IMR-90 (cell line): ENCODE measurements at regions not wholly inside any gene's neighbourhood (a gene's known extent, or its start where the extent isn't known, plus 50 kb on each side); places are given as distances from the start of the nearest gene placed in this dataset.

Experiments used
- ATAC-seq: fragments of 200-7000 bp; cut with Tn5 transposase; 2 replicates; pipeline ENCODE4 v1.9.1; 2020; ENCODE audit warnings: low read depth, mild to moderate bottlenecking, moderate library complexity
- BruUV-seq: library from RNA; stranded (reverse); fragments of 400-500 nt; replicated peaks from 2 replicates; lab custom pipeline; 2021; lab: Mats Ljungman, UMichigan
- CTCF ChIA-PET: fragments of 300-600 bp; formaldehyde crosslinking; extraction: SDS; loops from one replicate; lab custom pipeline; 2021; ENCODE audit warnings: antibody characterized with exemption; lab: Yijun Ruan, JAX
- POLR2A ChIA-PET: fragments of 300-600 bp; sonication (Branson Sonifier 250); formaldehyde crosslinking; loops from one replicate; lab custom pipeline; 2022; ENCODE audit warnings: antibody characterized with exemption; ENCODE audit not compliant: unreplicated experiment; lab: Charles Lee
- DNase-seq: peaks from one replicate; pipeline ENCODE4 v3.0.0; 2013
- H2AFZ ChIP-seq: replicated peaks from 2 replicates; pipeline ENCODE3; 2013; ENCODE audit warnings: low read length, mild to moderate bottlenecking; ENCODE audit not compliant: poor library complexity
- H2AK5ac ChIP-seq: 2 replicates; pipeline ENCODE4 v1.6.1; 2013; ENCODE audit warnings: low read depth, low read length, inconsistent platforms
- H2AK9ac ChIP-seq: replicated peaks from 2 replicates; pipeline ENCODE3; 2013; ENCODE audit warnings: mild to moderate bottlenecking, low read depth, low read length, moderate library complexity; ENCODE audit not compliant: poor library complexity
- H2BK120ac ChIP-seq: 2 replicates; pipeline ENCODE4 v1.6.1; 2013; ENCODE audit warnings: low read depth, low read length, inconsistent platforms
- H2BK15ac ChIP-seq: 3 replicates; pipeline ENCODE4 v1.6.1; 2013; ENCODE audit warnings: low read depth, low read length, inconsistent platforms
- H2BK20ac ChIP-seq: 2 replicates; pipeline ENCODE4 v1.6.1; 2013; ENCODE audit warnings: low read depth, mild to moderate bottlenecking, inconsistent platforms, low read length, moderate library complexity
- H2BK5ac ChIP-seq: 2 replicates; pipeline ENCODE4 v1.6.1; 2013; ENCODE audit warnings: mild to moderate bottlenecking, low read depth, low read length, inconsistent platforms; ENCODE audit not compliant: poor library complexity, severe bottlenecking
- H3K14ac ChIP-seq: replicated peaks from 2 replicates; pipeline ENCODE4 v1.6.1; 2013; ENCODE audit warnings: low read depth, low read length, inconsistent platforms
- H3K18ac ChIP-seq: 2 replicates; pipeline ENCODE4 v1.6.1; 2013; ENCODE audit warnings: low read depth, low read length, control low read depth
- H3K23ac ChIP-seq: 2 replicates; pipeline ENCODE4 v1.6.1; 2013; ENCODE audit warnings: low read depth, low read length, inconsistent platforms
- H3K27ac ChIP-seq: 2 replicates; pipeline ENCODE4 v1.5.1; 2013; ENCODE audit warnings: mild to moderate bottlenecking, control low read depth, low read length; ENCODE audit not compliant: insufficient read depth
- H3K27me3 ChIP-seq: 2 replicates; pipeline ENCODE4 v1.6.1; 2013; ENCODE audit warnings: low read length; ENCODE audit not compliant: control insufficient read depth, insufficient read depth
- H3K36me3 ChIP-seq: 2 replicates; pipeline ENCODE4 v1.6.1; 2013; ENCODE audit warnings: low read length, mixed read lengths; ENCODE audit not compliant: control insufficient read depth, insufficient read depth
- H3K4ac ChIP-seq: 2 replicates; pipeline ENCODE4 v1.6.1; 2013; ENCODE audit warnings: low read depth, low read length, inconsistent platforms
- H3K4me1 ChIP-seq: 2 replicates; pipeline ENCODE4 v1.6.1; 2013; ENCODE audit warnings: low read length, mixed read lengths; ENCODE audit not compliant: control insufficient read depth, insufficient read depth
- H3K4me2 ChIP-seq: 2 replicates; pipeline ENCODE4 v1.6.1; 2013; ENCODE audit warnings: low read depth, mild to moderate bottlenecking, control low read depth, low read length, moderate library complexity
- H3K4me3 ChIP-seq: 2 replicates; pipeline ENCODE4 v1.5.1; 2013; ENCODE audit warnings: low read depth, mild to moderate bottlenecking, control low read depth, low read length, moderate library complexity; ENCODE audit not compliant: insufficient read depth
- H3K56ac ChIP-seq: 2 replicates; pipeline ENCODE4 v1.6.1; 2013; ENCODE audit warnings: low read length, inconsistent platforms; ENCODE audit not compliant: insufficient read depth; ENCODE audit errors: extremely low read depth
- H3K79me1 ChIP-seq, 2 experiments: 2 replicates each; pipeline ENCODE4 v1.6.1; 2013; ENCODE audit warnings: low read length in 2 of 2, inconsistent platforms in 1 of 2, low read depth in 1 of 2
- H3K9ac ChIP-seq: 2 replicates; pipeline ENCODE4 v1.6.1; 2013; ENCODE audit warnings: low read depth, low read length, control low read depth
- H3K9me1 ChIP-seq: 2 replicates; pipeline ENCODE4 v1.6.1; 2013; ENCODE audit warnings: low read length, inconsistent platforms; ENCODE audit not compliant: insufficient read depth
- H3K9me3 ChIP-seq: 2 replicates; pipeline ENCODE4 v1.6.1; 2013; ENCODE audit warnings: low read length; ENCODE audit not compliant: control insufficient read depth, insufficient read depth
- H4K20me1 ChIP-seq: 2 replicates; pipeline ENCODE4 v1.6.1; 2013; ENCODE audit warnings: low read length, inconsistent platforms; ENCODE audit not compliant: insufficient read depth
- H4K5ac ChIP-seq: 2 replicates; pipeline ENCODE4 v1.6.1; 2013; ENCODE audit warnings: mild to moderate bottlenecking, low read depth, low read length, control low read depth
- H4K8ac ChIP-seq, 2 experiments: 2 replicates each; pipeline ENCODE4 v1.6.1; 2013; ENCODE audit warnings: low read depth in 2 of 2, low read length in 2 of 2, control low read depth in 1 of 2, inconsistent platforms in 1 of 2
- H4K91ac ChIP-seq: 2 replicates; pipeline ENCODE4 v1.6.1; 2013; ENCODE audit warnings: low read depth, low read length, inconsistent platforms; ENCODE audit not compliant: insufficient read depth
- CEBPB ChIP-seq: IDR thresholded peaks from 2 replicates; pipeline ENCODE4 v1.6.1; 2012; ENCODE audit warnings: low read depth, low read length, improper control_type of control experiment
- CHD1 ChIP-seq: IDR thresholded peaks from 2 replicates; pipeline ENCODE4 v1.6.1; 2012; ENCODE audit warnings: low read depth, low read length, improper control_type of control experiment
- FOS ChIP-seq: fragments of 150-350 bp; IDR thresholded peaks from 2 replicates; pipeline ENCODE4 v1.6.1; 2016; ENCODE audit warnings: low read depth, low read length
- MAFK ChIP-seq: IDR thresholded peaks from 2 replicates; pipeline ENCODE4 v1.6.1; 2012; ENCODE audit warnings: low read depth, low read length, improper control_type of control experiment
- MAZ ChIP-seq: IDR thresholded peaks from 2 replicates; pipeline ENCODE4 v1.6.1; 2012; ENCODE audit warnings: low read depth, mild to moderate bottlenecking, low read length, improper control_type of control experiment, moderate library complexity, borderline replicate concordance
- MXI1 ChIP-seq: IDR thresholded peaks from 2 replicates; pipeline ENCODE4 v1.6.1; 2012; ENCODE audit warnings: low read depth, mild to moderate bottlenecking, low read length, moderate library complexity, borderline replicate concordance
- NFE2L2 ChIP-seq: fragments of 150-350 bp; IDR thresholded peaks from 2 replicates; pipeline ENCODE4 v1.6.1; 2016; ENCODE audit warnings: low read depth, mild to moderate bottlenecking, low read length
- POLR2A ChIP-seq: IDR thresholded peaks from 2 replicates; pipeline ENCODE4 v1.6.1; 2012; ENCODE audit warnings: mild to moderate bottlenecking, low read depth, low read length
- RAD21 ChIP-seq: IDR thresholded peaks from 2 replicates; pipeline ENCODE4 v1.6.1; 2012; ENCODE audit warnings: low read length, improper control_type of control experiment
- RCOR1 ChIP-seq: IDR thresholded peaks from 2 replicates; pipeline ENCODE4 v1.6.1; 2012; ENCODE audit warnings: mild to moderate bottlenecking, low read length, improper control_type of control experiment; ENCODE audit not compliant: insufficient replicate concordance
- RFX5 ChIP-seq: IDR thresholded peaks from 2 replicates; pipeline ENCODE4 v1.8.0; 2012; ENCODE audit warnings: low read depth, mild to moderate bottlenecking, low read length, moderate library complexity
- SMC3 ChIP-seq: fragments of 150-350 bp; IDR thresholded peaks from 2 replicates; pipeline ENCODE4 v1.6.1; 2016; ENCODE audit warnings: low read depth, mild to moderate bottlenecking, antibody characterized with exemption, low read length, moderate library complexity
- USF2 ChIP-seq: fragments of 150-350 bp; IDR thresholded peaks from 2 replicates; pipeline ENCODE4 v1.6.1; 2017; ENCODE audit warnings: mild to moderate bottlenecking, antibody characterized with exemption, low read length, low read depth
- WGBS, 2 experiments: methylation state at CpG; one replicate each; pipeline versions ENCODE4 v1.1.5 to v1.1.7; 2013; ENCODE audit warnings: missing lambda C conversion rate in 2 of 2; ENCODE audit not compliant: insufficient read length in 1 of 2; ENCODE audit errors: extremely low coverage in 2 of 2; 5-methylcytosine and 5-hydroxymethylcytosine counted together
- dilution Hi-C: fragments of 300-500 bp; cut with HindIII; formaldehyde crosslinking; loops from one replicate; pipeline ENCODE4 v1.14.3; 2018; ENCODE audit warnings: low sequenced_read_pairs; ENCODE audit not compliant: unreplicated experiment
- in situ Hi-C: fragments of 300-500 bp; cut with MboI; formaldehyde crosslinking; loops from 3 replicates; pipeline ENCODE4 v1.14.3; 2019; ENCODE audit warnings: low sequenced_read_pairs, inconsistent platforms, mixed read lengths
- intact Hi-C: fragments of 100-400 bp; cut with micrococcal nuclease; formaldehyde crosslinking; loops from 2 replicates; pipeline ENCODE4 v1.10.0; 2022

- Histone ChIP-seq H3K9ac (no peak overlapping the region), H2BK5ac (peak overlapping the region; percentile 60), H3K79me1 (no peaks in the 10 kb centered on the region), H3K4ac (no peak overlapping the region; the same call in 1 of the 2 replicates), H4K8ac (peak overlapping the region in 1 of 2 experiments; percentile 31; a peak in 1 of 4 replicates), H2AK5ac (no peak overlapping the region), H3K4me3 (no peak overlapping the region), H3K23ac (peak overlapping the region; percentile 6; the same call in 1 of the 2 replicates), H3K14ac (no peak overlapping the region), H3K36me3 (no peaks in the 10 kb centered on the region), H2AK9ac (no peak overlapping the region), H3K27me3 (peaks cover 2% of the 10 kb centered on the region), H4K91ac (no peak overlapping the region), H3K4me2 (peak overlapping the region; percentile 78), H3K9me3 (no peaks in the 10 kb centered on the region), H3K9me1 (no peaks in the 10 kb centered on the region), H4K5ac (peak overlapping the region; percentile 54; the same call in 1 of the 2 replicates), H4K20me1 (no peaks in the 10 kb centered on the region), H3K27ac (peak overlapping the region; percentile 41; the same call in 1 of the 2 replicates), H3K56ac (peak overlapping the region; percentile 16; the same call in 1 of the 2 replicates), H2AFZ (no peak overlapping the region), H3K18ac (peak overlapping the region; percentile 90), H2BK120ac (peak overlapping the region; percentile 68; the same call in 1 of the 2 replicates), H2BK20ac (peak overlapping the region; percentile 9; the same call in 1 of the 2 replicates), H3K4me1 (peaks cover 6% of the 10 kb centered on the region), H2BK15ac (no peak overlapping the region)
- TF ChIP-seq MAFK (no peak), RFX5 (no peak), MXI1 (no peak), POLR2A (no peak), NFE2L2 (no peak), RAD21 (no peak), CHD1 (no peak), RCOR1 (no peak), CEBPB (no peak), MAZ (no peak), USF2 (no peak), FOS (no peak), SMC3 (no peak)
- dilution Hi-C loops (no loop called here), intact Hi-C loops (loop anchor here (1.0 to 10.0 kb wide), 4 partner anchors 394 to 1190 kb away; no protein-coding TSS in a partner anchor), in situ Hi-C loops (loop anchor here (10.0 kb wide), 2 partner anchors 764 to 1264 kb away; partner anchors contain the start of gene BTG1)
- ChIA-PET POLR2A (no interaction called here), CTCF (interaction anchor here (1.3 to 2.1 kb wide), 3 partner anchors 197 to 765 kb away, joined by 3 to 15 read pairs (median 7); partner anchors contain the start of gene BTG1)
- DNase-seq = no peak
- no CpG with 5 or more reads among the region's 5 CpGs for WGBS, 2 experiments
- BruUV-seq = no TSS peak
- ATAC-seq = no peak
Observed at GRCh38 chr12:91380631-91381030, 198.0 kb upstream of the DCN start.
